Neural progenitor cell (in vitro differentiated cells): ENCODE measurements at regions not wholly inside any gene's neighbourhood (a gene's known extent, or its start where the extent isn't known, plus 50 kb on each side); places are given as distances from the start of the nearest gene placed in this dataset.
"Not testable (repeated sequence)": the region's sequence is repeated elsewhere in the genome, so short reads cannot be mapped to it uniquely, and the experiment has no call there.

Experiments
- DNase-seq: peaks from one replicate; pipeline ENCODE4 v3.0.0-alpha.2; 2016; ENCODE audit warnings: low spot score
- H2AFZ ChIP-seq: fragments of 200-600 bp; sonication (generic); replicated peaks from 2 replicates; pipeline ENCODE4 v1.6.1; 2016; ENCODE audit warnings: antibody characterized with exemption
- H3F3A ChIP-seq: fragments of 200-600 bp; sonication (generic); 2 replicates; pipeline ENCODE4 v1.6.1; 2016; ENCODE audit warnings: antibody characterized with exemption, low read depth
- H3K27ac ChIP-seq: fragments of 200-600 bp; sonication (generic); 2 replicates; pipeline ENCODE4 v1.5.1; 2016; ENCODE audit warnings: mild to moderate bottlenecking
- H3K27me3 ChIP-seq: fragments of 200-600 bp; sonication (generic); 2 replicates; pipeline ENCODE4 v1.6.1; 2016; ENCODE audit warnings: mild to moderate bottlenecking, moderate library complexity
- H3K36me3 ChIP-seq: fragments of 200-600 bp; sonication (generic); 2 replicates; pipeline ENCODE4 v1.5.1; 2016
- H3K4me1 ChIP-seq: fragments of 200-600 bp; sonication (generic); 2 replicates; pipeline ENCODE4 v1.6.1; 2016; ENCODE audit warnings: mixed run types
- H3K4me2 ChIP-seq: fragments of 200-600 bp; sonication (generic); 2 replicates; pipeline ENCODE4 v1.6.1; 2016
- H3K4me3 ChIP-seq: fragments of 200-600 bp; sonication (generic); 2 replicates; pipeline ENCODE4 v1.5.1; 2016
- H3K79me2 ChIP-seq: fragments of 200-600 bp; sonication (generic); 2 replicates; pipeline ENCODE4 v1.6.1; 2016; ENCODE audit warnings: low read depth
- H3K9ac ChIP-seq: fragments of 200-600 bp; sonication (generic); 2 replicates; pipeline ENCODE4 v1.6.1; 2016
- H3K9me3 ChIP-seq: fragments of 200-600 bp; sonication (generic); 2 replicates; pipeline ENCODE4 v1.5.1; 2016; ENCODE audit warnings: low read depth
- H4K20me1 ChIP-seq: fragments of 200-600 bp; sonication (generic); 2 replicates; pipeline ENCODE4 v1.6.1; 2016; ENCODE audit warnings: low read depth
- H3K27ac Mint-ChIP-seq: 3 replicates; pipeline ENCODE4 v1.8.0; 2021; ENCODE audit warnings: mixed read lengths
- H3K27me3 Mint-ChIP-seq: 2 replicates; pipeline ENCODE4 v1.8.0; 2022; ENCODE audit warnings: low read depth, mild to moderate bottlenecking, inconsistent platforms, moderate library complexity, mixed read lengths; ENCODE audit not compliant: insufficient read depth
- H3K36me3 Mint-ChIP-seq: 3 replicates; pipeline ENCODE4 v1.8.0; 2021; ENCODE audit warnings: mixed read lengths
- H3K4me1 Mint-ChIP-seq: 3 replicates; pipeline ENCODE4 v1.8.0; 2021; ENCODE audit warnings: mixed read lengths
- H3K4me3 Mint-ChIP-seq: 3 replicates; pipeline ENCODE4 v1.8.0; 2021; ENCODE audit warnings: mild to moderate bottlenecking, moderate library complexity, mixed read lengths
- H3K9me3 Mint-ChIP-seq: 3 replicates; pipeline ENCODE4 v1.8.0; 2020; ENCODE audit warnings: mixed read lengths
- EZH2 ChIP-seq: fragments of 200-600 bp; sonication (generic); IDR thresholded peaks from 2 replicates; pipeline ENCODE4 v1.6.1; 2017; ENCODE audit warnings: antibody characterized with exemption, mild to moderate bottlenecking, moderate library complexity
- EZH2phosphoT487 ChIP-seq: fragments of 200-600 bp; sonication (generic); IDR thresholded peaks from 2 replicates; pipeline ENCODE4 v1.6.1; 2017; ENCODE audit warnings: antibody characterized with exemption
- TF ChIP-seq, protein P1 (sequence below): fragments of 200-600 bp; sonication (generic); IDR thresholded peaks from 2 replicates; pipeline ENCODE4 v1.5.1; 2017; ENCODE audit warnings: antibody characterized with exemption, mild to moderate bottlenecking

DNA sequence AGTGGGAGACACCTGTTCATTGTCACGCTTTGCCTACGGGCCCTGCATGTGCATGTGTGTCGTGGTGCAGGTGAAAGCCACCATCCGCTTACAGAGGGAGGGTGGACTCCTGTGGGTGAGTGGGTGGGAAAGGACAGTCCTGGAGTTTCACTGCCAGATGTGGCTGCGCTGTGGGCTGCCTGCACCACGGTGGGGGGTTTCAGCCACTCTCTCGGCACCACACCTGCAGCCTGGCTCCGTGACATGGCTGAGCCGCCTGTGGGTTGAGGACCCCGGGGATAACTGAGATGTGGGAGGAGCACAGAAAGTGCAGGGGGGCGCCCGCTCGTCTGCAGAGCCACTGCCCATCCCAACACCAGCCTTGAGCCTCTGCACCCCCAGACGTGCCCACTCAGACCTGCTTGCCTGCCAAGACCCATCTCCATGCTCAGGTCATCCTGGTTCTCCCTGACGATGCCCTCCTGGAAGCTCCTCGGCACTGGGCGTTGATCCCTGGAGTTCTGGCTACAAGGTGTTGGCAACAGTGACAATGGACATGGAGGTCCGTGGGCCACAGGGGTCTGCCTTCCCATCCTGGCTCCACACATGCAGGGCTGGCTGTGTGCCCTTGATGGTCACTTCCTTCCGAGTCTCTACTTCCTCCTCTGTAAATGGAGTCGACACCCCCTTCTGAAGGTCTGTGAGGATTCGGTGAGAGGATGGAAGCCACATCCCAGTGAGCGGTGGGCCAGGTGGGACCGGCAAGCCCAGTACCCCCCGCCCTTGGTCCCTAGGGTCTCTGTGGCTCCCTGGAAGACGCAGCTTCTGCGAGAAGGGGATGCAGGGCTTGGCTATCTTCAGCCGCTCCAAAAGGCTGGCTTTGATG, 1007.0 kb downstream of the BRD1 start:
- H3K27me3 ChIP-seq, result no peaks in the 10 kb centered on the region
- no peaks in the 10 kb centered on the region for H3K36me3 ChIP-seq
- no peak overlapping the region for H3K27ac ChIP-seq
- Mint-ChIP-seq H3K27ac (peak overlapping the region; percentile 43), H3K4me3 (no peak overlapping the region), H3K4me1 (peaks cover 12% of the 10 kb centered on the region), H3K36me3 (no peaks in the 10 kb centered on the region), H3K9me3 (no peaks in the 10 kb centered on the region), H3K27me3 (peaks cover 3% of the 10 kb centered on the region)
- no peaks in the 10 kb centered on the region for H3K4me1 ChIP-seq
- no peaks in the 10 kb centered on the region for H3K9me3 ChIP-seq
- no peaks in the 10 kb centered on the region for H3K79me2 ChIP-seq
- no peak for DNase-seq
- H4K20me1 ChIP-seq, result no peaks in the 10 kb centered on the region
- TF ChIP-seq, protein P1, sequence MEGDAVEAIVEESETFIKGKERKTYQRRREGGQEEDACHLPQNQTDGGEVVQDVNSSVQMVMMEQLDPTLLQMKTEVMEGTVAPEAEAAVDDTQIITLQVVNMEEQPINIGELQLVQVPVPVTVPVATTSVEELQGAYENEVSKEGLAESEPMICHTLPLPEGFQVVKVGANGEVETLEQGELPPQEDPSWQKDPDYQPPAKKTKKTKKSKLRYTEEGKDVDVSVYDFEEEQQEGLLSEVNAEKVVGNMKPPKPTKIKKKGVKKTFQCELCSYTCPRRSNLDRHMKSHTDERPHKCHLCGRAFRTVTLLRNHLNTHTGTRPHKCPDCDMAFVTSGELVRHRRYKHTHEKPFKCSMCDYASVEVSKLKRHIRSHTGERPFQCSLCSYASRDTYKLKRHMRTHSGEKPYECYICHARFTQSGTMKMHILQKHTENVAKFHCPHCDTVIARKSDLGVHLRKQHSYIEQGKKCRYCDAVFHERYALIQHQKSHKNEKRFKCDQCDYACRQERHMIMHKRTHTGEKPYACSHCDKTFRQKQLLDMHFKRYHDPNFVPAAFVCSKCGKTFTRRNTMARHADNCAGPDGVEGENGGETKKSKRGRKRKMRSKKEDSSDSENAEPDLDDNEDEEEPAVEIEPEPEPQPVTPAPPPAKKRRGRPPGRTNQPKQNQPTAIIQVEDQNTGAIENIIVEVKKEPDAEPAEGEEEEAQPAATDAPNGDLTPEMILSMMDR, result no peak
- no peak for TF ChIP-seq EZH2phosphoT487
- TF ChIP-seq EZH2, result no peak
- no peak overlapping the region for H3K4me3 ChIP-seq
- no peak overlapping the region for H3K4me2 ChIP-seq
- no peak overlapping the region for H2AFZ ChIP-seq
- H3K9ac ChIP-seq, result no peak overlapping the region
- H3F3A ChIP-seq, result no peaks in the 10 kb centered on the region

DNA sequence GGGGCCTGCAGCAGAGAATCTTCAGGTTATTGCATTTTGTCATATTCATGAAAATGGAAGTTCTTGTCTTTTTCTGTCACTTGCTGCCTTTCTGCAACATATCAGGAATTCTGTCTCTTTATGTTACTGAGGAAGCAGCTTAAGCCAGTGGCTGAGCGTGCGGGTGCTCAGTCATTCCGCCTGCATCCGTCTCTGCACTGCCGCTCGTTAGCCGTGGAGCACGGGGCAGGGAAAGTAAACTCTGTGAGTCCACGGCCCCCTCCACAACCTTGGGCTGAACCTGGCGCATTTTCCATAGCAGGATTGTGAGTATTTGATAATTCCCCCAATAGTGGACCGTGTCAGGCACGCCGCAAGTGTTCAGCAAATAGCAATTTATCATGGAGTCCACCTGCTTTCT, 1007.7 kb downstream of the BRD1 start:
- H3K36me3 ChIP-seq, result no peaks in the 10 kb centered on the region
- no peaks in the 10 kb centered on the region for H4K20me1 ChIP-seq
- H3K36me3 Mint-ChIP-seq, result no peaks in the 10 kb centered on the region
- H3K79me2 ChIP-seq, result no peaks in the 10 kb centered on the region
- DNase-seq, result no peak
- no peak for TF ChIP-seq EZH2phosphoT487
- TF ChIP-seq EZH2, result no peak
- TF ChIP-seq, protein P1, result no peak
- H3K4me1 Mint-ChIP-seq, result peaks cover 5% of the 10 kb centered on the region
- peaks cover 3% of the 10 kb centered on the region for H3K27me3 Mint-ChIP-seq
- no peaks in the 10 kb centered on the region for H3K27me3 ChIP-seq
- H3F3A ChIP-seq, result no peaks in the 10 kb centered on the region
- no peak overlapping the region for H2AFZ ChIP-seq
- no peaks in the 10 kb centered on the region for H3K9me3 ChIP-seq
- no peak overlapping the region for H3K4me2 ChIP-seq
- no peaks in the 10 kb centered on the region for H3K4me1 ChIP-seq
- no peak overlapping the region for H3K4me3 Mint-ChIP-seq
- no peak overlapping the region for H3K4me3 ChIP-seq
- no peak overlapping the region for H3K27ac ChIP-seq
- no peaks in the 10 kb centered on the region for H3K9me3 Mint-ChIP-seq
- no peak overlapping the region for H3K9ac ChIP-seq
- H3K27ac Mint-ChIP-seq, result no peak overlapping the region

DNA sequence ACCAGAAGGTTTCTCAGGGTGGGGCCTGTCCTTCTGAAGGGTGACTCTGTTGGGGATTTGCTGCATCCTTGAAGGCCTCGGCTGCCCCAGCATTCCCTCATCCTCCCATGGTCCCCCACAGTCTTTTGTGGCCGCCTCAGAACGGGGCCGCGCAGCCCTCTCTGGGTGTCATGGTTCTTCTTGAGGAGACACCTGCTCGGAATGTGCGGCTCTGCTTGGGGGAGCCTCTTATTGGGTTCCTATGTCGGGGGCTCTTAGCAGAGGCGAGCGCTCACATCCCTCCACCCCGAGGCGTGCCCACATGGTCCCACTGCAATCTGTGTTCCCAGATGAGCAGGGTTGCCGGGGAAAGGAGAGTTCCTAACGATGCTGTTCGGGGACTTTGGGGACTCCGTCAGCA, 1008.4 kb downstream of the BRD1 start:
- DNase-seq, result no peak
- Histone ChIP-seq H4K20me1 (no peaks in the 10 kb centered on the region), H3K9me3 (no peaks in the 10 kb centered on the region), H3K36me3 (no peaks in the 10 kb centered on the region), H3K4me2 (no peak overlapping the region), H3K4me1 (no peaks in the 10 kb centered on the region), H2AFZ (no peak overlapping the region), H3K27ac (no peak overlapping the region), H3K79me2 (no peaks in the 10 kb centered on the region), H3F3A (no peaks in the 10 kb centered on the region), H3K27me3 (no peaks in the 10 kb centered on the region), H3K9ac (no peak overlapping the region), H3K4me3 (no peak overlapping the region)
- H3K4me1 Mint-ChIP-seq, result no peaks in the 10 kb centered on the region
- H3K4me3 Mint-ChIP-seq, result no peak overlapping the region
- TF ChIP-seq EZH2phosphoT487, result no peak
- TF ChIP-seq, protein P1, result no peak
- no peak for TF ChIP-seq EZH2
- H3K27ac Mint-ChIP-seq, result no peak overlapping the region
- H3K36me3 Mint-ChIP-seq, result no peaks in the 10 kb centered on the region
- H3K27me3 Mint-ChIP-seq, result no peaks in the 10 kb centered on the region
- no peaks in the 10 kb centered on the region for H3K9me3 Mint-ChIP-seq

DNA sequence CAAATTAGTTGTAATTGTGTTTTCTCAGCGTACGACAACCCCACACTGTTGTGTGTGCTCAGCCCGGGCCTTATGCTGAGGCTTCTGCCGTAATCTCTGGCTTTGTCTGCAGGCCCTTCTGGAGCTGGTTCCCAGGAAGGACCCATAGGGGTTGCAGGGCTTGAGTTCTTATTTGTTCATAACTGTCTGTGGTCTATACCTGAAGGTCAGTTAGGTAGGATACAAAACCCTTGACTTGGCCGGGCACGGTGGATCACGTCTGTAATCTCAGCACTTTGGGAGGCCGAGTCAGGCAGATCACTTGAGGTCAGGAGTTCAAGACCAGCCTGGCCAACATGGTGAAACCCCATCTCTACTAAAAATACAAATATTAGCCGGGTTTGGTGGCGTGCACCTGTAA, 1010.2 kb downstream of the BRD1 start:
- H3F3A ChIP-seq, H3K9ac ChIP-seq, H3K9me3 Mint-ChIP-seq: not testable (repeated sequence)

More for the DNA sequence above, 1010.2 kb downstream of the BRD1 start:
- H3K4me3 ChIP-seq, H3K27ac ChIP-seq, H2AFZ ChIP-seq, H3K27ac Mint-ChIP-seq, H3K36me3 Mint-ChIP-seq, DNase-seq, H3K9me3 ChIP-seq, H3K4me1 ChIP-seq, H3K4me2 ChIP-seq, H3K27me3 ChIP-seq, H3K4me1 Mint-ChIP-seq, H3K36me3 ChIP-seq, H3K27me3 Mint-ChIP-seq, H3K79me2 ChIP-seq, H3K4me3 Mint-ChIP-seq, H4K20me1 ChIP-seq: not testable (repeated sequence)
